Loucy (cell line): ENCODE measurements at regions not wholly inside any gene's neighbourhood (a gene's known extent, or its start where the extent isn't known, plus 50 kb on each side); places are given as distances from the start of the nearest gene placed in this dataset.

Experiments used
- H2AFZ ChIP-seq: fragments of 200-600 bp; sonication (generic); 2 replicates; pipeline ENCODE4 v1.6.0; 2016; ENCODE audit warnings: antibody characterized with exemption, mild to moderate bottlenecking, low read length, moderate library complexity
- H3F3A ChIP-seq: fragments of 200-600 bp; 2 replicates; pipeline ENCODE4 v1.6.0; 2016; ENCODE audit warnings: antibody characterized with exemption, low read depth, mild to moderate bottlenecking
- H3K27me3 ChIP-seq: fragments of 200-600 bp; sonication (generic); 2 replicates; pipeline ENCODE4 v1.6.1; 2014; ENCODE audit warnings: low read length, mild to moderate bottlenecking; ENCODE audit not compliant: insufficient read depth, poor library complexity, severe bottlenecking
- H3K36me3 ChIP-seq: fragments of 200-600 bp; sonication (generic); 2 replicates; pipeline ENCODE4 v1.6.1; 2016; ENCODE audit warnings: low read length; ENCODE audit not compliant: insufficient read depth
- H3K4me1 ChIP-seq: fragments of 200-600 bp; sonication (generic); 2 replicates; pipeline ENCODE4 v1.5.1; 2014; ENCODE audit warnings: low read length, mild to moderate bottlenecking; ENCODE audit not compliant: insufficient read depth, poor library complexity, severe bottlenecking
- H3K4me2 ChIP-seq: fragments of 200-600 bp; sonication (generic); 2 replicates; pipeline ENCODE4 v1.6.0; 2014; ENCODE audit warnings: antibody characterized with exemption, low read length, low read depth, mild to moderate bottlenecking; ENCODE audit not compliant: poor library complexity, severe bottlenecking
- H3K4me3 ChIP-seq: fragments of 200-600 bp; sonication (generic); 2 replicates; pipeline ENCODE4 v1.5.1; 2014; ENCODE audit warnings: low read length, mild to moderate bottlenecking, mixed read lengths; ENCODE audit not compliant: poor library complexity, severe bottlenecking
- H3K79me2 ChIP-seq: fragments of 200-600 bp; sonication (generic); 2 replicates; pipeline ENCODE4 v1.6.1; 2014; ENCODE audit warnings: low read length; ENCODE audit not compliant: insufficient read depth
- H3K9ac ChIP-seq: fragments of 200-600 bp; sonication (generic); 2 replicates; pipeline ENCODE4 v1.6.0; 2014; ENCODE audit warnings: mild to moderate bottlenecking, low read depth, low read length, moderate library complexity; ENCODE audit not compliant: poor library complexity, severe bottlenecking
- H3K9me2 ChIP-seq: fragments of 200-600 bp; sonication (generic); replicated peaks from 2 replicates; pipeline ENCODE4 v1.6.1; 2016; ENCODE audit warnings: low read depth, low read length, mixed read lengths
- H3K9me3 ChIP-seq: fragments of 200-600 bp; sonication (generic); 2 replicates; pipeline ENCODE4 v1.6.1; 2014; ENCODE audit warnings: mild to moderate bottlenecking, antibody characterized with exemption, low read length, low read depth; ENCODE audit not compliant: insufficient read depth
- H4K20me1 ChIP-seq: fragments of 200-600 bp; sonication (generic); 2 replicates; pipeline ENCODE4 v1.6.0; 2014; ENCODE audit warnings: antibody characterized with exemption, low read length, mild to moderate bottlenecking; ENCODE audit not compliant: insufficient read depth, poor library complexity, severe bottlenecking
- CTCF ChIP-seq: fragments of 200-600 bp; sonication (generic); conservative IDR thresholded peaks from 2 replicates; pipeline ENCODE4 v1.5.1; 2014; ENCODE audit warnings: mild to moderate bottlenecking, antibody characterized with exemption, low read length
- EZH2phosphoT487 ChIP-seq: fragments of 200-600 bp; IDR thresholded peaks from 2 replicates; pipeline ENCODE4 v1.6.1; 2018; ENCODE audit warnings: antibody characterized with exemption, mild to moderate bottlenecking, moderate library complexity, borderline replicate concordance

- no peak overlapping the region for H3K4me3 ChIP-seq
- H3K9me3 ChIP-seq: peaks cover 10% of the 10 kb centered on the region; the same call in 1 of the 2 replicates
- H3K79me2 ChIP-seq: no peaks in the 10 kb centered on the region
- H3K9me2 ChIP-seq: no peaks in the 10 kb centered on the region
- H3F3A ChIP-seq: no peaks in the 10 kb centered on the region
- no peaks in the 10 kb centered on the region for H3K27me3 ChIP-seq
- no peak overlapping the region for H3K4me2 ChIP-seq
- H3K9ac ChIP-seq: no peak overlapping the region
- H3K4me1 ChIP-seq: no peaks in the 10 kb centered on the region
- TF ChIP-seq EZH2phosphoT487 (no peak), CTCF (no peak)
- no peaks in the 10 kb centered on the region for H3K36me3 ChIP-seq
- H4K20me1 ChIP-seq: no peaks in the 10 kb centered on the region
- no peak overlapping the region for H2AFZ ChIP-seq
These were observed 224.7 kb downstream of the MFSD1 start for GRCh38 chr3:159026510-159026909.

DNA sequence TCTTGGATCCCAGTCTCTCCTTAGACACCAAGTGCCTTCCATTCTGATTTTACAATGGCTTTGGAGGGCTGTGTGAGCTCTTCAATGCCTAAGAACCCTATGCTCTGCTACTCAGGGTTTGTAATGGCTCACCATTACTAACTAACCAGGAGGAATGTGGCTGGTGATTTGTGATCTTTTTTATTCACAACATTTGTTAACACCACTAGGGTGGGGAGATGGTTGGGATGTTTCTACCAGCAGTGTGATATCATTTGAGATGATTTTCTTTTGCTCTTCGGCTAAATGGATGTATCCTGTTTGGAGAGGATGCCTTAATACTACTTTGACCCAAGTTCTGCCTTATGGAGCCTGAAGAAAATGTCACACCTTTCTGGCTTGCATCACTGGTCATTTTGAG, 226.9 kb downstream of the MFSD1 start:
- Histone ChIP-seq H3K4me3 (no peak overlapping the region), H3K9me2 (no peaks in the 10 kb centered on the region), H3K9me3 (peaks cover 3% of the 10 kb centered on the region; the same call in 1 of the 2 replicates), H3K9ac (no peak overlapping the region), H3K4me1 (no peaks in the 10 kb centered on the region), H4K20me1 (no peaks in the 10 kb centered on the region), H3K36me3 (no peaks in the 10 kb centered on the region), H3K79me2 (no peaks in the 10 kb centered on the region), H3K4me2 (no peak overlapping the region), H3F3A (no peaks in the 10 kb centered on the region), H3K27me3 (no peaks in the 10 kb centered on the region), H2AFZ (no peak overlapping the region)
- TF ChIP-seq EZH2phosphoT487 (no peak), CTCF (no peak)

GRCh38 chr3:159029306-159030026, 227.6 kb downstream of the MFSD1 start:
- TF ChIP-seq EZH2phosphoT487 (no peak), CTCF (no peak)
- Histone ChIP-seq H3K9ac (no peak overlapping the region), H4K20me1 (no peaks in the 10 kb centered on the region), H3K36me3 (no peaks in the 10 kb centered on the region), H3K4me2 (no peak overlapping the region), H3K9me2 (no peaks in the 10 kb centered on the region), H2AFZ (no peak overlapping the region), H3F3A (no peaks in the 10 kb centered on the region), H3K79me2 (no peaks in the 10 kb centered on the region), H3K27me3 (no peaks in the 10 kb centered on the region), H3K9me3 (peaks cover 3% of the 10 kb centered on the region; the same call in 1 of the 2 replicates), H3K4me3 (no peak overlapping the region), H3K4me1 (no peaks in the 10 kb centered on the region)
